HEK293T (cell line): ENCODE measurements at regions not wholly inside any gene's neighbourhood (a gene's known extent, or its start where the extent isn't known, plus 50 kb on each side); places are given as distances from the start of the nearest gene placed in this dataset.

ENCODE experiments used
- ARNT ChIP-seq: fragments of 450-650 bp; IDR thresholded peaks from 2 replicates; pipeline ENCODE4 v1.6.1; 2017; ENCODE audit warnings: mild to moderate bottlenecking
- CTBP1 ChIP-seq: fragments of 450-650 bp; IDR thresholded peaks from 2 replicates; pipeline ENCODE4 v1.6.1; 2016; ENCODE audit warnings: borderline replicate concordance
- ELF4 ChIP-seq: fragments of 450-650 bp; IDR thresholded peaks from 2 replicates; pipeline ENCODE4 v1.6.1; 2017; ENCODE audit warnings: antibody characterized with exemption
- FOXK2 ChIP-seq: fragments of 450-650 bp; IDR thresholded peaks from 2 replicates; pipeline ENCODE4 v1.6.1; 2016; ENCODE audit warnings: mild to moderate bottlenecking
- FOXM1 ChIP-seq: fragments of 450-650 bp; IDR thresholded peaks from 2 replicates; pipeline ENCODE4 v1.6.1; 2017; ENCODE audit warnings: mild to moderate bottlenecking, borderline replicate concordance
- HDGF ChIP-seq: fragments of 450-650 bp; IDR thresholded peaks from 2 replicates; pipeline ENCODE4 v1.6.1; 2017; ENCODE audit warnings: antibody characterized with exemption, borderline replicate concordance
- L3MBTL2 ChIP-seq: fragments of 450-650 bp; conservative IDR thresholded peaks from 2 replicates; pipeline ENCODE4 v1.6.1; 2016; ENCODE audit warnings: mild to moderate bottlenecking
- LEF1 ChIP-seq: fragments of 450-650 bp; IDR thresholded peaks from 2 replicates; pipeline ENCODE4 v1.6.1; 2017; ENCODE audit warnings: mild to moderate bottlenecking, borderline replicate concordance
- NFRKB ChIP-seq: fragments of 450-650 bp; IDR thresholded peaks from 2 replicates; pipeline ENCODE4 v1.6.1; 2016; ENCODE audit warnings: mild to moderate bottlenecking, moderate library complexity
- SUZ12 ChIP-seq: fragments of 450-650 bp; IDR thresholded peaks from 2 replicates; pipeline ENCODE4 v1.6.1; 2016; ENCODE audit warnings: mild to moderate bottlenecking
- TARDBP ChIP-seq: fragments of 450-650 bp; IDR thresholded peaks from 2 replicates; pipeline ENCODE4 v1.6.1; 2016

DNA sequence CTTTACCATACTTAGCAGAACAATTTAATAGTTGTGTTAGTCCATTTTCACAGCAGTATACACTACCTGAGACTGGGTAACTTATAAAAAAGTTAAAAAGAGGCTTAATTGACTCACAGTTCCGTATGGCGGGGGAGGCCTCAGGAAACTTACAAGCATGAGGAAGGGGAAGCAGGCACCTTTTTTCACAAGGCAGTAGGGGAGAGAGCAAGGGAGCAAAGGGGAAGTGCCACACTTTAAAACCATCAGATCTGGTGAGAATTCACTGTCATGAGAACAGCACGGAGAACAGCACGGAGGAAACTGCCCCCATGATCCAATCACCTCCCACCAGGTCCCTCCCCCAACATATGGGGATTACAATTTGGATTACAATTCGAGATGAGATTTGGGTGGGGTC is 269.9 kb downstream of the MTRR start:
- TF ChIP-seq HDGF (no peak), FOXM1 (no peak), CTBP1 (no peak), L3MBTL2 (no peak), SUZ12 (no peak), ARNT (no peak), TARDBP (no peak), ELF4 (no peak), LEF1 (no peak), FOXK2 (no peak), NFRKB (no peak)
